HG03521 (cell line): ENCODE measurements at regions not wholly inside any gene's neighbourhood (a gene's known extent, or its start where the extent isn't known, plus 50 kb on each side); places are given as distances from the start of the nearest gene placed in this dataset.

Source experiments
- ATAC-seq: cut with Tn5 transposase; IDR thresholded peaks from one replicate; pipeline ENCODE4 v1.9.1; 2021; ENCODE audit warnings: mild to moderate bottlenecking, moderate library complexity; ENCODE audit not compliant: unreplicated experiment

- no peak for ATAC-seq
Measured at GRCh38 chr10:111493024-111493625, 416.3 kb downstream of the ADRA2A start.

GRCh38 chr10:111498560-111498959, 421.7 kb downstream of the ADRA2A start:
- no peak for ATAC-seq

GRCh38 chr10:111504376-111504775, 427.5 kb downstream of the ADRA2A start:
- no peak for ATAC-seq

GRCh38 chr10:111506266-111507034, 429.6 kb downstream of the ADRA2A start:
- no peak for ATAC-seq

- no peak for ATAC-seq
Measured at GRCh38 chr10:111511751-111512150, 434.9 kb downstream of the ADRA2A start.

DNA sequence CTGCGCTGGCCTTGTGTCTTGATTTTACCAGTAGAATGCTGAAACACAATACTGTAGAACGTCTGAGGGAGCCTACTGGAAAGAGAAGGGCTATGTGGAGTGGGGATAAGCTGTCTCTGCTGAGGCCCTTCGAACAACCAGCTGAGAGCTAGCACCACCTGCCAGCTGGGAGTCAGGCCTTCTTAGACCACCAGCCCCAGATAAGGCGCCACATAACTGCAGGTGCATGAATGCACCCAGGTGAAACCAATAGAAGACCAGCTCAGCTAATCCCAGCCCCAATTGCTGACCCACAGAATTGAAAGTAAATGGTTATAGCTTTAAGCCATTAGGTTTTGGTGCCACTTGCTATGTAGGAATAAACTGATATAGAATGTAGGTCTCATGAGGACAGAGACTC, 438.4 kb downstream of the ADRA2A start:
- no peak for ATAC-seq

- no peak for ATAC-seq
Measured at GRCh38 chr10:111515706-111516105, 438.9 kb downstream of the ADRA2A start.

- no peak for ATAC-seq
Measured at GRCh38 chr10:111516144-111516543, 439.3 kb downstream of the ADRA2A start.

- no peak for ATAC-seq
Measured at GRCh38 chr10:111522141-111522540, 445.3 kb downstream of the ADRA2A start.

- ATAC-seq, result no peak
Measured at GRCh38 chr10:111522551-111522950, 445.7 kb downstream of the ADRA2A start.

GRCh38 chr10:111523016-111523415, 446.2 kb downstream of the ADRA2A start:
- no peak for ATAC-seq

GRCh38 chr10:111524134-111524533, 447.3 kb downstream of the ADRA2A start:
- no peak for ATAC-seq

- no peak for ATAC-seq
Measured at GRCh38 chr10:111525696-111526095, 448.9 kb downstream of the ADRA2A start.

GRCh38 chr10:111531690-111532089, 454.9 kb downstream of the ADRA2A start:
- no peak for ATAC-seq

DNA sequence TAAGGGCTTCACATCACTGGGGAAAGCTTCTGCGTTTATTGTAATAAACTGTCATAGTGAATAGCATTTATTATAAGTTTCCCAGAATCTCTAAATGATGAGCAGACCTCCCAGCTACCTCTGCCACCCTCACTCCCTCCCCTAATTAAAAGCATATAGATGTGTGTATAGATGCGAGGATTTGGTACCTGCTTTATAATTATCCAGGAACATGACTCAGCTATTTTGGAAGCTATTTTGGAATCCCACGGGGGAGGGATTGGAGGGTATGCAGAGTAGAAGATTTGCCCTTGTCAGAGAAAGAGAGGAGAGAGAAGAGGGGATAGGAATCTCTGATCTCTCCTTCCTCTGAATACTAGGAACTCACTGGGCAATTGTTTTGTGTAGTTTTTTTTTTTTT, 455.3 kb downstream of the ADRA2A start:
- ATAC-seq, result no peak

GRCh38 chr10:111539246-111539645, 462.4 kb downstream of the ADRA2A start:
- ATAC-seq, result no peak

- no peak for ATAC-seq
Measured at GRCh38 chr10:111543854-111544253, 467.0 kb downstream of the ADRA2A start.

DNA sequence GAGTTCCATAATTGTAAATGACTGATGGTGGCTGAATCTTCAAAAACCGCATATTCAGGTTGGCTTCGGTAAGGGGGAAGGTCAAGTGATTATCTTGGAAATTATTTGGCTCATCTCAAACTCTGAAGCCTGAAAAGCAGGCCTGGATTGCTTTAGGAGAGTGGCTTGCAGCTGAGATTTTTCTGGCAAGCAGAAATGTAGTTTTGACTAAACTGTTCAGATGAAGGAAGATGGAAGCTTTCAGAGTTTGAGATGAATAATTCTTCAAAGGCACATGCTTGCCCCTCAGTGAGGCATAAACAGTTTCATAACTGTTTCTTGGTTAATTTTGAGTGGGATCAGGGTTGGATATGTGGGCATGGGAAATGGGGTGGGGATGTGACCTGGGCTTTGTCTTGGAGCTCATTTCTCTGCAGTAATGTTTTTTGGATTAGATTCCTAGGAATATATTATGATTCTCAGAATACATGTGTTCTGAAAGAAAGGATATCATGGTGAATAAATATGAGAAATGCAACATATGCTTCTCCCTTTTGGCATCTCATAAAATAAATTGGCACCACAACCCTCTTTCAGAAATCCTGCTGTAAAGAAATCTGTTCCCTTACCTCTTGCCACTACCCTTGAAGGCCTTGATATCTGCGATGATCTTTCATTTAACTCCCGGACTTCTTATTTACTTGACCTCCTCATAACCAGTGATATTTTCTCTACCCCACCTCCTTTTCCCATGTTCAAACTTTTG, 469.2 kb downstream of the ADRA2A start:
- ATAC-seq, result no peak

DNA sequence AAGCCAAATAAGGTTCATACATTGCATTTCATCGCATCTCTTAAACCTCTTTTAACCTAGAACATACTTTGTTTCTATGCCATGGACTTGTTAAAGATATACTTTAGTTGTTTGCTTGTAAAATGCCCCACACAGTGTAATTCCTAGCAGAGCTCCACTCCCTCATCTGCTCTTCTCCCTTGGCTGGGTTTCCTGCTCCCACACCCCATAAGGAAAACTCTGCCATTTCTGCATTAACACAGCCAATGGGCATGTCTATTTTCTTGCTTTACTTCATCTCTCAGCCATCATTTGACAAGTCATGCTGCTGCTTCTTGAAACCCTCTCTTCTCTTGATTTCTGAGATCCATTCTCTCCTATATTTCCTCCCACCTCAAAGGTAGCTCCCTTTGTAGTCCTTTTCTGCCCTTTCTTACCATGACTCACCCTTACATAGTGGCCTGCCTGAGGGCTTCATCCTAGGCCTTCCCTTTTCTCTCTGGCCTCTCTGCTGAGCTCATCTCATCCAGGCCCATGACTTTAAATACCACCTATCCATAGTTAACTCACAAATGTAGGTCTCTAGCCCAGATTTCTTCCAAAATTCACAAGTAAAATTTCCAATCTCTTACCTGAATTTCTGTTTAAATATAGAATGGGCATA, 471.4 kb downstream of the ADRA2A start:
- ATAC-seq, result no peak

DNA sequence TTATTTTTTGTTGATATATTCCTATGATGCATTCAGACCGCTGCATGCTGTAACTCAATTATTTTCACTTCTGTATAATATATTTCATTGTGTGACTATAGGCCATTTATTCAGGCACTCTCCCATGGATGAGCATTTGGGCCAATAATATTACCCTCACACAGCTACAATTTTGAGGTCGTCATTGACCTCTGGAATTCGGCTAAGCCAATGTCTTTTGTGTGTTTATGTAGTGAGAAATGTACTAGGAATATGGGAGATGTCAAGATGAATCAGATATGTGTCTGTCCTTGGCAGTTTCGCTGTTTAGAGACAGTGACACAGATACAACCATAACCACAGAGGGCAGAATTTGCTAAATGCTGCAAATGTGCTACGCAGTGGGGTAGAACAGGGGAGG, 474.2 kb downstream of the ADRA2A start:
- no peak for ATAC-seq

- ATAC-seq, result no peak
Measured at GRCh38 chr10:111556666-111557065, 479.8 kb downstream of the ADRA2A start.
